Ramos (cell line): ENCODE measurements at regions not wholly inside any gene's neighbourhood (a gene's known extent, or its start where the extent isn't known, plus 50 kb on each side); places are given as distances from the start of the nearest gene placed in this dataset.
"Not testable (repeated sequence)": the region's sequence is repeated elsewhere in the genome, so short reads cannot be mapped to it uniquely, and the experiment has no call there.

Experiments
- in situ Hi-C: fragments of 300-500 bp; cut with MboI; formaldehyde crosslinking; loops from one replicate; pipeline ENCODE4 v1.14.3; 2022; ENCODE audit warnings: low sequenced_read_pairs; ENCODE audit not compliant: unreplicated experiment

DNA sequence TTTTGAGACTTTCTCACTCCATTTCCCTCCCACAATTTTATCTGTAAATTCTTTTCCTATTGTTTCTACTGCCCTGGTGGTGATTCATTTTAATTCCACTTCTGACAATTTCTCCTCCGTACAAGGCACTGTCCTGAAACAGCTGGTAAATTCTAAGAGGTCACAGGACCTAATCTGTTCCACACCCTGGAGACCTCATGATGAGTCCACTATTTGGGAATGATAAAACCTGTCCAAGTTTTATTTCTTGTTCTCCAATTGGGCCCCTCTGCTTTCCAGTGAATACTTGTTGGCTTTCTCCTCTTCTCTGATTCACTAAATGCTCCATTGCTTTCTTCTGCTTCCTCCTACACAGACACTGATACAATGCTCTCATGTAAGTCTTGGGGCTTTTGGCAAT lies 343.1 kb upstream of the DUSP10 start:
- in situ Hi-C loops: no loop called here

DNA sequence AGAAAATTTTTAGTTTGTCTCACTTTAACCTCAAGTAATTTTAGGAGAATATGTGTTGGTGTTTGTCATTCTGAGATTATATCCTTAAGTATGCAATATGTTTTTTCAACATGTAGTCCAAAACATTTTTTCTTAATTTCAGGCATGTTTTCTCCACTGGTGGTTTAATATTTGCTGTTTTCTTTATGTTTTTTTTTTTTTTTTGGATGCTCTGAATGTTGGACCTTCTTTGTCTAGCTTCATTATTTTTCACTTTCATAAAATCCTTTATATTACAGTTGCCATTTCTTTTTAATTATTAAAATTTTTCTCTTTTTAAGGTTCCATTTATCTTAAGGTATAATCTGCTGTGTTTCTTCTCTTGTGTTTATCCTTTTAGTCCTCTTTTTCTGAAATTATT lies 342.2 kb upstream of the DUSP10 start:
- in situ Hi-C loops: no loop called here

DNA sequence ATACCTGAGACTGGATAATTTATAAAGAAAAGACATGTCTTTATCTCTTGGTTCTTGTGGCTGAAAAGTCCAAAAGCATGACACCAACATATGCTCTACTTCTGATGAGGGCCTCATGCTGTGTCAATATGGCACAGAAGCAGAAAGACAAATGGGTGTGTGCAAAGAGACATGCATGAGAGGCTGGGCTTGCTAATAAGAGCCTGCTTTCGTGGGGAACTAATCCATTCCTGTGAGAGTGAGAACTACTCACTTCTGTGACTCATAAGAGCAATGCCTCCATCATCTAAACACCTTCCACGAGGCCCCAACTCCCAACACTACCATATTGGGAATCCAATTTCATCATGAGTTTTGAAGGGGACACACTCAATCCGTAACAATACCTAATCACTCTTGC lies 340.0 kb upstream of the DUSP10 start:
- in situ Hi-C loops: no loop called here

DNA sequence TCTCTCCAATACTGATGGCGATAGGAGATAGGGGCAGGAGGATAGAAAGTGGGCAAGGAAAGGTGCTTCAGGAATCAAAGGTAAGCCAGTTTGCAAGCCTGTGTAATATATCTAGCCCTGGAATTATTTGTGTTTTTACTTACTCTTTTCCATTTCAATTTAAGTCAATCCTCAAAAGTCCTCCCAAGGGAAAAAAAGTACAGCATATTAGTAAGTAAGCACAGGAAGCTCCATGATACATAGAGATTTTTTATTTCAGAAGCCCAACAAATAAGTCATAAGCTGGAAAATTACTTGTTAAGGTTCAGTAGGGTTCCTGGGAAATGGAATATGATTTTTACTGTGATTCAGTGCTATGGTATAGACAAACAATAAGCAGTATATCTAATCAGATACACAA lies 337.7 kb upstream of the DUSP10 start:
- in situ Hi-C loops: no loop called here

DNA sequence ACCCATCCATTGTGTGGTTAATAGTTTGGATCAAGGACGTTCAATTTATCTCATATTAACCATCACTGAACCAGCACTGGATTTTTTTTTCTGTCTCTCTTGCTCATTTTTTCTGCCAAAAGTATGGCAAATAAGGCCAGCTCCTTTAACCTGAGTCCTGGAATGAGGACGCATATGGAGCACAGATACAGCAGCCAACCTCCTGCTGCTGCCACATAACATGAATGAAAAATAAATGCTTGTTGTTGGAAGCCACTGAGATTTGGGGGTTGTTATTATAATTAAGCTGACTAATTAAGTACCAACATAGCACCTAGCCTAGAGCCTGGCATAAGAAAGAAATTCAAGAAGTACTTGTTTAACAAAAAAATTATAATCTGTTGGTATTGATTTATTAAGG lies 335.3 kb upstream of the DUSP10 start:
- in situ Hi-C loops: no loop called here

DNA sequence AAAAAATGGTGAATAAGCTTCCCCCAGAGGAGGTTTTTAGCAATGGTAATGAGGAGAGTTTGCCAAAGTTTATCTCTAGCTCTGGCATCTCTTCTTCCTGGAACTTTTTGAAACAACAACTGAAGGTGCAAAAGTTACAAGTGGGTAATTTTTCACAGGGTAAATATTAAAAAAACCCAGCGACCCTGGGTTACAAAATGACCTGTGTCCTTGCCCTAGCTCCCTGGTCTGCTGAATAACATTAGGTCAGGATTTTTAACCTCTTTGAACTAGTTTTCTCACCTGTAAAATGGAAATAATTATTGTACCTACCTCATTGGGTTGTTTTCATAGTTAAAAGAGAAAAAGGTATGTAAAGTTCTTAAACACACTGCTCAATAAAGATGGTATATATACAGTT lies 332.4 kb upstream of the DUSP10 start:
- in situ Hi-C loops: no loop called here

DNA sequence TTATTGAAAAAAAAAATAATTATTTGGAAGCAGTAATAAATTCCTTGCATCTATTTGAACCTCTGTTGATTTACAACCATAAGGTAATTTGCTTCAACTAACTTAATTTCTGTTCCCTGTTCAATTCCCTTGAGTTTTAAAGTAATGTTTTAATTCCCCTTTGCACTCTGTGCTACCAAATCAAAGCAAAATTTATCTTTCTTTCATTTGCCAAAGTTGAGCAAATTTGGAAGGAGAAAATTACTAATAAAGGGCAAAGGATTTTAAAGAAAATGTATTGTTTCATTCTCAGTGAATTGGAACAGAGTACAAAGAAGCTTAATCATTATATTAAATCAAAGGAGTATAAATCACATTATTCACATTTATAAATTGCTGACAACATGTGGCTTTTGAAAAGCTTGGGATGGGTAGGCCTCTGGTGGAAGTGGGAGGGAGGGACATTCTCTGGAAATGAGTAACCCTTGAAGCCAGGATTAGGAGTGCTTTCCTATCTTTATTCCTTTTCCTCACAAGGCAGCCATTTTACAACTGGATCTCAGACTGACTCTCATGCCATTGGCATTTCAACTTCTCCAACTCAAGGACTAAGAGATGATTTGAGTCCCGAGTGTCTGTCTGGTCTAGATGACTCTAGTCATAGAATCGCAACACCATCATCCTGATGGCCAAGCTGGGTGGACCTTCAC lies 331.6 kb upstream of the DUSP10 start:
- in situ Hi-C loops: no loop called here

DNA sequence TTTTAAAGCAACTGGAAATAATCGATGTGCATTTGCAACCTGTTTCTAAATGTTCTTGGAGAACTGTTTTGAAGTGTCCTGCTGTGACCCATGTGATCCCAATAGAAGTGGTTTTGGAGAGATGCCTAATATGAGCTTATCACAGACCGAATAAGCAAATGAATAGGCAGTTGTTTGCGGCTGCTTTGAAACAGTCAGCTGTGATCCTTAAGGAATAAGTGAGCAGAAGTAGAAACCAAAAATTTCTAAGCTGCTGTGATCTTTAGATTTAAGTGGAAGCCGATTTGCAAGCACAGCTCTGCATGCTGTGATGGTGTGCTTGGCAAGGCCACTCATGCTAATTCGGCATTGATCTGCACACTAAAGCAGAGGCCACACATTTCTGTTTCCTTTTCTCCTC lies 329.5 kb upstream of the DUSP10 start:
- in situ Hi-C loops: no loop called here

DNA sequence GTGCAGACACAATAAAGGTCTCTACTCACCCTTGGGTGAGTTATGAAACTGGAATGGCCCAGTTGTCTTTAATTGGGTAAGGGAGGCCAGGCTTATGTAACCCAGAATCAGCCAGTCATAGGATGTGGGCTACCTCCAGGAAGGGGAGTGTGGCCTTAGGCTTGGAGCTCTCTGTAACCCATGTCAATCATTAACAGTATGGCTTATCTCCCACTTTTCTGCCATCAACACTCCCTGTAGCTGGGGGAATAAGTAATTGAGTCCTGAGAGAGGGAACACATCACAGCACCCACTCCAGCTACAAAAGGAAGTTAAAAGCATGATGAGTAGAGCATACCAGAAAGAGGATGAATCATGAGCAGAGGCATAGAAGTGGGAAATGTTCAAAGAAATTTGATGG lies 327.0 kb upstream of the DUSP10 start:
- in situ Hi-C loops: no loop called here

DNA sequence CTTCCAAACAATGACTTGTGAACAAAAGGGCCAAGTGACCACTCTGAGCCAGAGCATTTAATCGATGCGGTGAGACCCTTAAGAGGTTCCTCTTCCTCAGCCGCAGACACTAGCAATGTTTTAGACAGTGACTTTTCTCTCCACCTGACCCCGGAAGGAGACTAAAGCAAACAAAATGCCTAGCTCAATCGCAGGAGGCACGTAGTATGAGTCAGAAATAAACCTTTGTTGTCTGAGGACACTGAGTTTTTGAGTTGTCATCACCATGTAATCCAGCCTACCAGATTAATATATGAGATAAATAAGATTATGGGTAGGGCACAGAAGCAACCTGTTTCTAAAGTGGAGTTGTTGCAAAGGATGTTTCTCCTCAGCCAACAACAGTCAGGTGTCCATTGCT lies 326.2 kb upstream of the DUSP10 start:
- in situ Hi-C loops: no loop called here

DNA sequence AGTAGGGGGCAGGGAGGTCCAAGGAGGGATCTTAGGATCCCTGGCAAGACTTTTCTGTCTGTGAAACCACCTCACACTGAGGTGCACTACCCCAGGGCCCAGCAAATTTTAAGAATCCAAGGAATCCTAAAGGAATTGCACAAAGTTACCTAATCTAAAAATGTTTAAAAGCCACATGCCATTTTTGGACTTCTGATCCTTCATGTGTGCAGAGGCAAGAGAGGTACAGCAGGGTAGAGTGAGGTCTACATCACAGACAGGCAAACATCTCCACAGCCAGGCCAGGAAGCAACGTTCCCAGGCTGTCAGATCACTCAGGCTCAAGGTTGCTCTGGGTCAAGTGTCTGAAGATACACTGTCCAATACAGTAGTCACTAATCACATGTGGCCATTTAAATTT lies 324.6 kb upstream of the DUSP10 start:
- in situ Hi-C loops: no loop called here

DNA sequence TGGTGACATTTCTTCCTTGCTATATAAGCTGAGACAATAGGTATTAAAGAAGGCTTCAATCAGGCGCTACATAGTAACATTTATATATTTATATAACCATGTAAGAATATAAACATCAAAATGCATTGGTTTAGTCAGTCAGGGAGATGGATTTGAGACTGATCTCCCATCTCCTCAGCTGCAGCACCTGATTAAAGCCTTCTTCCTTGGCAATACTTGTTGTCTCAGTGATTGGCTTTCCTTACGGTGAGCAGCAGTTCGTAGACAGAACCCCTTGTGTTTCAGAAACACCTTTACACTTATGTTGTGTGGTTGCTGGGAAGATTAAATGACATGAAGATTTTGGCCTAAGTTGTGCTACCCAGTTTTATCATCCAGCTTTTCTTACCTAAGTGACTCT lies 323.3 kb upstream of the DUSP10 start:
- in situ Hi-C loops: no loop called here

DNA sequence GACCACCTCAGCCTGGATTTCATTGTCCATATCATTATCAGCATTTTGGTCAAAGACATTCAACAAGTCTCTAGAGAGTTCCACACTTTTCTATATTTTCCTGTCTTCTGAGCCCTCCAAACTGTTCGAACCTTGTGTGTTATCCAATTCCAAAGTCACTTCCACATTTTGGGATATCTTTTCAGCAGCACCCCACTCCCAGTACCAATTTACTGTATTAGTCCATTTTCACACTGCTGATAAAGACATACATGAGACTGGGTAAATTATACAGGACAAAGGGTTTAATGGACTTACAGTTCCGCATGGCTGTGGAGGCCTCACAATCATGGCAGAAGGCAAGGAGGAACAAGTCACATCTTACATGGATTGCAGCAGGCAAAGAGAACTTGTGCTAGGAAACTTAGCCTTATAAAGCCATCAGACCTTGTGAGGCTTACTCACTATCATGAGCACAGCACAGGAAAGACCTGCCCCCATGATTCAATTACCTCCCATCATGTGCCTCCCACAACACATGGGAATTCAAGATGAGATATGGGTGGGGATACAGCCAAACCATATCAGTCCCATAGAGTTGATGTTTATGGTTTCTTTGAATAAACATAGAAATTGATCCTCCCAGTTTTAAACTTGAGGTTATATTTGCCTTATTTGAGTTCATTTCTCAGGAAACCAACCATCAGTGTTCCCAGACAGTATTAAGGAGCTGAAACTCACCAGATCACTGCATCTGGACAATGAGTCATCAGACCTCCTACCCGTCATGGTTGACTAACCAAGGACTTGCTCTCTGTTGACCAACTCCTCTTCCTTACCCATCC lies 322.7 kb upstream of the DUSP10 start:
- in situ Hi-C loops: no loop called here

DNA sequence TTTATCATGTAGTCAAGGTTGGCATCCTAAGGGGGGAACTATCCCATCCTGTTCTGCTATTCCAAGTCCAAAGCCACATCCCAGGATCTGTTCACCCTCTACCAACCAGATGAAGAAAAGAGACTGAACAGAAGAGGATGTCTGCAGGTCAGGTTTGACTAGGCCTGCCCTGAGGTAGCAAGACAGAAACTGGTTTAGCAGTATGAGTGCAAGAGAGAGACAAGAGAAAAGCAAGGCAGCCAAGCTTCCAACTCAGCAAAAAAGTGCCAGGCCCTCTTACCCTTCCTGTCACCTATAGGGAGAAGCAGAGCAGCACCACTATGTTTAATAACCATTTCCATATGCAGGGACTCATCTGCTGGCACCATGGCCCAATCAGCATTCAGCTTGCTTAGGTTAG lies 320.8 kb upstream of the DUSP10 start:
- in situ Hi-C loops: no loop called here

DNA sequence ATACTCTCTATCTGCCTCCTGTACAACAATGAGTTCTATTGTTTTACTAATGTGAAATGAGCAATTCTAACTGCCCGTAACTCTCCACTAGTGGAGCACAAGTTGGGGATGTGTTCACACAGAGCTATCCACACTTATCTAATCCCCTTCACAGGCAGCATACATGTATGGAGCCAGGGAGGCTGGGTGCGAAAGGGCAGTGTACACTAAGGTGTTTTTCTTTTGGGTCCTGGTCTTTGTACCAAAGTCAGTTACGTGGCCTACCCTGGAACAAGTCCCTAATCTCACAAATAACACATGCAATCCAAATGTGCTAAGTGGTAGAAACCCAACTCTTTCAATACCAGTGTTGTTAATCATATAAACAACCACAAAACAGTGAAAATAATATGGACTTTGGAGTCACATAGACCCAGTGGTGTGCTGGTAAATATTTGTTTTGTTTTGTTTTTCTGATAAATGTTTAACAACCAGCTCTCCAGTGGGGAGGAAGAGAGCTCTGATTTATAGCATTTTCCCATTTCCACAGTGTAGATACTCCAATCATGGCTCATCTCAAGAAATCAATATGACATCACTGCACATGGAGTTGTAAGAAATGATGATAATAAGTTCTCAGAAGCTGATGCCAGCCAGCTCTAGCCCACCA lies 319.9 kb upstream of the DUSP10 start:
- in situ Hi-C loops: no loop called here

DNA sequence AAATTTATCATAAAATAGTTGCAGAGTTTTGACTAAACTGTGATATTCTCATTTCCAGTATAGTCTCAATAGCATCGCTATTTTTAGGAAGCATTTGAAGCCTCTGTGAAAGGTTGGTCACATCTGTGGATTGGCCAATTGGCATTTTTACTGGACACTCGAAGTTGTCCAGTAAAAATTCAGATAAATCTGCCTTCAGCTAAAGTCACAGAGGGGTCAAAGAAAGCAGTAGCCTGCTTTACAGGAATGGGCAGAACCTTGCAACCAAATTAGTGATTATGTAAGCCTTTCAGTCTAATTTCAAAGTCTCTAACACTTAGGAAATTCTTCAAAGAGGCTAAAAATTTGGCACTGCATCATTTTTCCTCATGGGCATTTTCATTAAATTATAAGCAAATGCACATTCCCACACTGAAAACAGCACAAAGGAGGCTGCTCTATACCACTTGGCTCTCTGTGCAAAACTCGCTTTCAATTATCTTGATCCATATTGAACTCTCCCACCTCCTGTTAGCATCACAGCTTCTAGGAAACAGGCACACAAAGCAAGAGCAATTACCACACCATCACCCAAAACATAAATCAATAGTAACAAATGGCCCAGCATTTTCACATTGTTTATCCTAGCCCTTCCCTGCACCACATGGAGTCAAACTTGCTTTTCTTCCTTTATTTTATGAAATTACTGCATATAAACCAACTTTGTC lies 318.5 kb upstream of the DUSP10 start:
- in situ Hi-C loops: no loop called here

DNA sequence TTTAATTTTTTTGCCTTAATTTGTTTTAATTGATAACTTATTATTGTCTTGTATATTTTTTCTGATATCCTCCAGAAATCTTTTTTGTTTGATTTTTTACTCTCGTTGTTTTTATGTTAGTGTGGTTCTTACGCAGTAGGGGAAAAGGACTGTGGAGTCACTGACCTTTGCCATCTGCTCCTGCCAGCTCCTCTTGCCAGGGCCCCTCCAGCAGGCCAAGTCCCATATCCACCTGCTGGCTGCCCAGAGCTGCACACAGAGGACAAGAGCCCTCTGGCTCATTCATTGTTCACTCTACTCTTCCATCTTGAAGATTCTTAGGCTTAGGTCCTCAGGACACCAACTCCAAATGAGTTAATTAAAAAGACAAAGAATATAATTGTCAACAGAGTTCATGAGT lies 316.4 kb upstream of the DUSP10 start:
- in situ Hi-C loops: no loop called here

DNA sequence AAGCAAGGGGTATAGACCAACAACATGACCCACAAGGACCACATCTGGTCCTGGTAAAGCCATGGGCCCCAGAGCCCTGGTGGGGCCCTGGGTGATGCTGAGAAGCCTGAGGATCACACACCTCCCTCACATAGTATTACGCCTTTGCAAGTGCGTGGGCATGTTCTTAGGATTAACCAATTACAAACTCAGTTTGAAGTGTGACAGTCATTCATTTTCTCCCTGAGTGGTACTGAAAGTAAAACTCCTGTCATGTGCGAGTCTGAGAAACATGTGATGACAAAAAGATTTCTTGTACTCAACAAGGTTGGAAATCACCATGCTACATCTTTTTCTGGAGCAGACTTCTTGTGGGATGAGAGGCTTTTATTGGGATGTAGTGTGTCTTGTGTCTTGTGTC lies 315.3 kb upstream of the DUSP10 start:
- in situ Hi-C loops: no loop called here

DNA sequence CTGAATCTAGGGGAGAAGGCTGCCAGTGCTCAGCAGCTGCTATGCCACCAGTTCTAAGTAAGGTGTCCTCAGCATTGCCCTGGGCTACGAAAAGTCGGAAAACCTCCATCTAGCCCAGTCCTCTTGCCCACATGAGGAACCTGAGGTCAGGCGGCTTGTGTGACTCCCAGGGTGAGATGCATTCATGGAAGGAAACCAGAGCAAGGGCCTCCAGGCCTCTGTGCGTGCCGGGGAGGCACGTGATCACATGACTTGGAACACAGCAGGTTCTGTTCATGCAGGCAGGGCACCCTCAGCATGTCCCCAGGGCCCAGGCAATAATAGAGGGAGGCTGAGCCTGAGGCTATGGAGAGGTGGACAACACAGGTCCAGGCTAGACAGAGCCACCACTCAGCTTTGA lies 312.5 kb upstream of the DUSP10 start:
- in situ Hi-C loops: no loop called here

DNA sequence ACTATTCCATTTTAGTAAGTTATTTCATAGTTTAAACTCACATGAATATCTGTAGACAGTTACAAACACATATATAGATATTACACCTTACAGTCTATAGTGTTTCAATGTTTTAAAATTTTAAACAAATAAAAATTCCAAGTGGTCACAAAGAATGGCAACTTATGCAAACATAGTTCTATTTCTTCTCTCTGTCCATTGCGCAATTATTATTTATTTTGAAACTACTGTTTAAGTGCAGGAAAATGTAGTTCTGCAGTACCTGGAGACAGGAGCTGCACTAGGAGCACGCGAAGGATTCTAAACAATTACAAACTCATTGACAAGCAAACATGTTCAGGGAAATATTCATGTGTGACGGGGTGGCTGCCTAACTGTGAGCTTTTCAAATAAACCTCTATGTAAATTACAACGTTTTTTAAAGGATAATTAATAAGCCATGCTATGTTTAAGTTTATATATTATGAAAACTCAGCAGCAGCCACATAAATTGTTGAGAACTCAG lies 312.0 kb upstream of the DUSP10 start:
- in situ Hi-C loops: no loop called here

DNA sequence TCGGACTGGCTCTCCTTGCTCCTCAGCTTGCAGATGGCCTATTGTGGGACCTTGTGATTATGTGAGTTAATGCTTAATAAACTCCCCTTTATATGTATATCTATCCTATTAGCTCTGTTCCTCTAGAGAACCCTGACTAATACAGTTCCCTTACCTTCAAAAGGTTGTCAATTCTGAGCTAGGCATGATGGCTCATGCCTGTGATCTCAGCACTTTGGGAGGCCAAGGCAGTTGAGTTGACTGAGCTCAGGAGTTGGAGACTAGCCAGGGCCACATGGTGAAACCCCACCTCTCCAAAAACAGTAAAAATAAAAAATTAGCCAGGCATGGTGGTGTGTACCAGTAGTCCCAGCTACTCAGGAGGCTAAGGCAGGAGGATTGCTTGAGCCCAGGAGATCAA lies 309.4 kb upstream of the DUSP10 start:
- in situ Hi-C loops: not testable (repeated sequence)
